ENCODE measurements at regions not wholly inside any gene's neighbourhood (a gene's known extent, or its start where the extent isn't known, plus 50 kb on each side); places are given as distances from the start of the nearest gene placed in this dataset.

- TF ChIP-seq REST (IDR thresholded peaks at IDR 0.05; ENCODE audit: insufficient read depth in 1 of 2, low read depth in 2 of 2, low read length in 2 of 2) (no peak), FOXP2 (optimal IDR thresholded peaks at IDR 0.05; ENCODE audit: borderline replicate concordance, extremely low read depth, extremely low read length, insufficient read depth) (no peak), SIN3A (IDR thresholded peaks at IDR 0.05; ENCODE audit: borderline replicate concordance, insufficient read depth, low read length) (no peak), POLR2AphosphoS5 (IDR thresholded peaks at IDR 0.05; ENCODE audit: low read depth, low read length) (no peak), TAF1 (IDR thresholded peaks at IDR 0.05; ENCODE audit: borderline replicate concordance, insufficient read depth, low read length) (no peak)
These were observed 341.8 kb downstream of the NPHP4 start for GRCh38 chr1:5650283-5651026.

Data from PFSK-1 (cell line).